KBM-7 (cell line): ENCODE measurements at regions not wholly inside any gene's neighbourhood (a gene's known extent, or its start where the extent isn't known, plus 50 kb on each side); places are given as distances from the start of the nearest gene placed in this dataset.
"Not testable (repeated sequence)": the region's sequence is repeated elsewhere in the genome, so short reads cannot be mapped to it uniquely, and the experiment has no call there.

Source experiments
- DNase-seq: peaks from one replicate; pipeline ENCODE4 v3.0.0-alpha.2; 2015
- in situ Hi-C: fragments of 300-500 bp; cut with MboI; formaldehyde crosslinking; loops from 2 replicates; pipeline ENCODE4 v1.14.3; 2020; ENCODE audit warnings: low sequenced_read_pairs, low pct_unique_long_range_greater_than_20kb, mixed read lengths

GRCh38 chr3:197376735-197377555, 78.5 kb upstream of the DLG1 start:
- in situ Hi-C loops: no loop called here
- DNase-seq: no peak

- in situ Hi-C loops: no loop called here
These were observed 77.6 kb upstream of the DLG1 start for GRCh38 chr3:197376020-197376419.

DNA sequence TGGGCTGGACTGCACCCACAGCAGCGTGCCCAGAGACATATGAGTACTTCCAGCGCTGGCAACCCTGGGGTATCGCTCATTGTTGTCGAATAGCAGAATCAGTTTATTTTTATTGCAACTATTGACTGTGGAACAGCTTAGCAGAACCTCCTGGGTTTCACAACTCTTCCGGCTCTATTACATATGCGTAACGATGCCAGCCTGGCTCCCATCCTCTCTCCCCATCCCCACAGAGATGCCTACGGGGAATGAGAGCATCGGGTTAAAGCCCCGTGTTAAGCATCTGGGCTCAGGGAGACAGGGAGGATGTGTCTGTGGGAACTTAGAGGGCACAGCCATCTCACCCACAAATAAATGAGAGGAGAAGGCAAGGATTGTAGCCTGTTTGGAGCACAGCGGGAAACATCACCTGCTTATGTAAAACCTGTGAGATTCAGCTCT, 76.6 kb upstream of the DLG1 start:
- in situ Hi-C loops: no loop called here
- DNase-seq: no peak

More at GRCh38 chr3:197376020-197376419, 77.6 kb upstream of the DLG1 start:
- no peak for DNase-seq

DNA sequence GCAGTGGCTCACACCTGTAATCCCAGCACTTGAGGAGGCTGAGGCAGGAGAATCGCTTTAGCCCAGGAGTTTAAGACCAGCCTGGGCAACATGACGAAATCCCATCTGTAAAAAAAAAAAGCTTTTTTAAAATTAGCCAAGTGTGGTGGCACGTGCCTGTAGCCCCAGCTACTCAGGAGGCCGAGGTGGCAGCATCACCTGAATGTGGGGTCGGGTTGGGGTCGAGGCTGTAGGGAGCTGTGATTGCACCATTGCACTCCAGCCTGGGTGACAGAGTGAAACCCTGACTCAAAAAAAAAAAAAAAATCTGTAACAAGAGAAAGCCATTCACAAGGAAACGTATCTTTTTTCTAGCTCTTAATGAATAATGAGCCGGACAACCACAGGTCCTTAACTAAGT, 74.7 kb upstream of the DLG1 start:
- in situ Hi-C loops: no loop called here
- DNase-seq: no peak

DNA sequence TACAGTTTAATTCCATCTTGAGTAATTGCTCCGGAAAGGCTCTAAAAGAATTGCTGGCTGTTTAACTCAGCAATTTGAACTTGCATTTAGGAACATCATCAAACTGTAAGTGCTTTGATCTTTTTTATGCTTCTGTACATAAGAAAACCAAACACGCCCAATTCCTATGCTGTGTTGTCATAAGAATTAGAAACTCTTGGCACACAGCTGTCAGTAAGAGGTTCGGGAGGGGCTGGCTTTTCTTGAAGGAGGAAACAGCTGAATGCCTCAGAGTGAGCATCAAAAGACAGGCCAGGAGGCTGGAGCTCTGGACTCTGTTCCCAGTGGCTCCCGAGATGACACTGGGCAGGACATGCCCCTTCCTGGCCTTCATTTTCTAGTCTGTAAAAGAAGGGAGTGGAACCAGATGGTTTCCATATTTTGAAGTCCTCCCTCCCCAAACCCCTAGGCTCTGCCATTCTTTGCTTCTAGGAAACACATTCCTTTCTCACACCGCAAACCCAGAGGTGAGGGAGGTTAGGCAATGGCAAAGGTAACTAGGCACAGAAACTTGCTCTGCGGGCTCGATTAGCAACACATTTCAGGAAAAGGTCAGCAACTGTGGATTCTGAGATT, 73.7 kb upstream of the DLG1 start:
- no peak for DNase-seq
- in situ Hi-C loops: no loop called here

GRCh38 chr3:197371591-197372046, 73.2 kb upstream of the DLG1 start:
- no peak for DNase-seq
- in situ Hi-C loops: no loop called here

DNA sequence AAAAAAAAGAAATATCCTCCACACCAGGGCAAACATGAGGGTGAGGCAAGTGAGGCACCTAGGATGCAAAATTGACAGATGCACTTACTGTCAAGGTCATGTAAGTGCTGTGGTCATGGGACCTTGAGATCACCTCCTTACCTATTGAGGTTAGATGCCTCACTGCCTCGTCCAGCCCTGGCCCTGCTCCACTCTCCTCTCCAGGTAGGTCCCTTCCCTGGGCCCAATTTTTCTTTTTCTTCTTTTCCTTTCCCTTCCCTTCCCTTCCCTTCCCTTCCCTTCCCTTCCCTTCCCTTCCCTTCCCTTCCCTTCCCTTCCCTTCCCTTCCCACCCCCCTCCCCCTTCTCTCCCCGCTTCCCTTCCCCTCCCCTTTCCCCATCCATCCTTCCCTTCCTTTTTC, 71.1 kb upstream of the DLG1 start:
- in situ Hi-C loops: no loop called here
- no peak for DNase-seq

- DNase-seq: no peak
- in situ Hi-C loops: no loop called here
These were observed 70.4 kb upstream of the DLG1 start for GRCh38 chr3:197368821-197369220.

GRCh38 chr3:197368330-197368729, 69.9 kb upstream of the DLG1 start:
- in situ Hi-C loops: no loop called here
- DNase-seq: no peak

DNA sequence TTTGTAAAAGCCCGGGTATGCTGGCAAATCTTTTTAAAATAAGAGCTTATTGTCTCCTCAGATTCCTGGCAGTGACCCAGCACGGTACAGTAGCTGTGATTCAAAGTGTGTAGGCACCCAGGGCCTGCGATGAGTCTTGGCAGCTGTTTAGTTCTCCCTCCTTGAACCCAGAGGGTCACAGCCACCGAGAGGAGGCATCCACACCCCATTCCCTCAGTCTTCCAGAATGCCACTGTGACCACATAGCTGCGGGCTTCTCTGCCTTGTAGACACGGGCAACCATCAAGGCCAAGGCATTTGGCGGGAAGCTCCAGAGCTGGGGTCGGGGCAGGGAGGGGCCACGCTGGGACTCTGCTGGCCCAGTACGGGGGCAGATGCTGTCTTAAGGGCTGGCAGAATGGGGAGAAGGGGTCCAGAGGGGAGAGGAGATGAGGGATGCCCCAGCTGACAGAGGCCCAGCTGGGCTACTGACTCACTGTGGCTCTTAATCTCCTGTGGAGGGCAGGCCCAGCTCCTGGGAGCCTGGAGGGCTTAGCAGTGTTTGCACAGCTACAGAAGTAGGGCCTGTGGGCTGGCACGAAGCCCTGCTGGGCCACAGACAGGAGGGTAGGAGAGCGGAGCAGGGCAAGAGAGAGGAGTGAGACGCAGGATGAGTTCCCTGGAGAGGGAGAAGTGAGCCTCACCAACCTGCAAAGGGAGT, 68.8 kb upstream of the DLG1 start:
- DNase-seq: no peak

GRCh38 chr3:197366301-197367044, 68.1 kb upstream of the DLG1 start:
- DNase-seq: no peak
- in situ Hi-C loops: no loop called here

More for the DNA sequence above, 68.8 kb upstream of the DLG1 start:
- in situ Hi-C loops: no loop called here

GRCh38 chr3:197365586-197365985, 67.2 kb upstream of the DLG1 start:
- in situ Hi-C loops: no loop called here
- DNase-seq: no peak

GRCh38 chr3:197364410-197365071, 66.1 kb upstream of the DLG1 start:
- DNase-seq: no peak

DNA sequence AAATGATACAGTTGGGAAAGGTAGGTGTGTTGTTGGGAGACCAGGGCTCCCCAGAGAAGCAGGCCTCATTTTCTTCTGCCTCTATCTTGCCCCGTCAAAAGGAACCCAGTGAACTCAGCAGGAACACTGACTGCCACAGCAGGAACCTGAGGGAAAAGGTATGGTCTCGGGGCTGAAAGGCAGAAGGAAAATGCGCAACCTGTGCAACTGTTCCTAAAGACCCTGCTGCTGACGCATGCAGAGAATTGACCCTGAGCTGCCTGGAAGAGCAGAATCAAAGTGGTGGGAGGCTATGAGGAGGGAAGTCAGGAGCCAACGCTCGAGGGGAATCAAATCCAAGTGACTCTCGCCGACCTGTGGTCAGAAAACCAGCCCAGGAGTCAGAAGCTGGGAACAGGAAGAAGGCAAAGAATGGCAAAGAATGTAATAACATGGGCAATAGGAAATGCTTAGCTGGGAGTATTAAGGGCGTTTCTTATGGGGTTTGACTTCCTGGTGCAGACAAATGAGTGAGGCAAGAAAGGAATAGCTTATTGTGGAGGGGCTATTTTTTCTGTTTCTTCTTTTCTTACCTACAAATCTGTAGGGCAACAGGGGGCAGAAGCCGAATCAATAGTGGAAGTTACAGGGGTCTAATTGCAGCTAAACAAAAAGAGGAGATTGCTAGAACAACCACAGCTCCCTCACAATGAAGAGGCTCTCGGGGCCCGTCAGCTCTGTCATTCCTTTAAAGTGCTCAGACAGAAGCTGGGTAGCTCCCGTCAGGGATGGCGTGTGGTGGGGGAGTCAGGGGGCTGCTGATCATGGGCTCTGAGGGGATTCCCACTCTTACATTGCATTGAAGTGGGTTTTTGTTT, 65.4 kb upstream of the DLG1 start:
- DNase-seq: no peak
- in situ Hi-C loops: no loop called here

More at GRCh38 chr3:197364410-197365071, 66.1 kb upstream of the DLG1 start:
- in situ Hi-C loops: no loop called here

GRCh38 chr3:197362081-197362480, 63.7 kb upstream of the DLG1 start:
- no peak for DNase-seq
- in situ Hi-C loops: no loop called here

DNA sequence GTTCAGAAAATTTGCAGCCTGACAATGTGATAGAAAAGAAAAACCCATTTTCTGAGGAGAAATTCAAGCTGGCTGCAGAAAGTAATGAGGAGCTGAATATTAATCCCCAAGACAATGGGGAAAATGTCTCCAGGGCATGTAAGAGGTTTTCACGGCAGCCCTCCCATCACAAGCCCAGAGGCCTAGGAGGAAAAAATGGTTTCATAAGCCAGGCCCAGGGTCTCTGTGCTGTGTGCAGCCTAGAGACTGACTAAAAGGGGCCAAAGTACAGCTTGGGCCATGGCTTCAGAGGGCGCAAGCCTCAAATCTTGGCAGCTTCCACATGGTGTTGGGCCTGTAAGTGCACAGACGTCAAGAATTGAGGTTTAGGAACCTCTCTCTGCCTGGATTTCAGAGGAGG, 61.7 kb upstream of the DLG1 start:
- in situ Hi-C loops, DNase-seq: not testable (repeated sequence)

DNA sequence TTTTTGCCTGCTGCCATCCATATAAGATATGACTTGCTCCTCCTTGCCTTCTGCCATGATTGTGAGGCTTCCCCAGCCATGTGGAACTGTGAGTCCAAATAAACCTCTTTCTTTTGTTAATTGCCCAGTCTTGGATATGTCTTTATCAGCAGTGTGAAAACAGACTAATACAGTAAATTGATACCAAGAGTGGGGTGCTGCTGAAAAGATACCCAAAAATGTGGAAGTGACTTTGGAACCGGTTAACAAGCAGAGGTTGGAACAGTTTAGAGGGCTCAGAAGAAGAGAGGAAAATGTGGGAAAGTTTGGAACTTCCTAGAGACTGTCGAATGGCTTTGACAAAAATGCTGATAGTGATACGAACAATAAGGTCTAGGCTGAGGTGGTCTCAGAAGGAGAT, 61.1 kb upstream of the DLG1 start:
- DNase-seq, in situ Hi-C loops: not testable (repeated sequence)

DNA sequence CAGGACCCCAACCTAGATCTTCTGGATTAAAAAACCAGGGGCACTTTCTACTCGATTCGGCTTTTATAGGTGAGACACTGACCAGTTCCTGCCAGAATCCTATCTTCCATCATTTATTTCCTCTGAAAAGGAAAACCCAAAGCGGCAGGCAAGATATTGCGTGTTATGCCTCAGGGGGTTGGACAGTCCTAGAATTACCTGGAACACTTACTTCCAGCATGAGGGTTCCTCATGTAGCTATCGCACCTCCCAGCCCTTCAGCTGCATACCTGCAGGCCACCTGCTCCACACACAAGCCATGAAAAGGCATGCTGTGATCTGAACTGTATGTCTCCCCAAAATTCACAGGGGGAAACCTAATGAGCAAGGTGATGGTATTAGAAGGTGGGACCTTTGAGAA, 58.3 kb upstream of the DLG1 start:
- in situ Hi-C loops: no loop called here
- DNase-seq: no peak
